B cell (primary cell): ENCODE measurements at regions not wholly inside any gene's neighbourhood (a gene's known extent, or its start where the extent isn't known, plus 50 kb on each side); places are given as distances from the start of the nearest gene placed in this dataset.

Source experiments
- ATAC-seq: fragments of 200-7000 bp; cut with Tn5 transposase; one replicate; pipeline ENCODE4 v1.10.0; 2021; ENCODE audit warnings: low read depth, mild to moderate bottlenecking, moderate number of reproducible peaks, moderate library complexity
- CTCF ChIA-PET: fragments of 350-600 bp; sonication (Branson Sonifier 250); formaldehyde crosslinking; loops from one replicate; lab custom pipeline; 2021; ENCODE audit warnings: antibody characterized with exemption, inconsistent platforms; lab: Charles Lee
- POLR2A ChIA-PET: fragments of 350-600 bp; sonication (Branson Sonifier 250); formaldehyde crosslinking; loops from one replicate; lab custom pipeline; 2021; ENCODE audit warnings: antibody characterized with exemption; lab: Charles Lee
- DNase-seq: peaks from one replicate; pipeline ENCODE4 v3.0.0; 2013
- H2AFZ ChIP-seq: 2 replicates; pipeline ENCODE4 v1.6.1; 2012; ENCODE audit warnings: mild to moderate bottlenecking, low read depth, low read length; ENCODE audit not compliant: insufficient read depth, poor library complexity, severe bottlenecking
- H3K27ac ChIP-seq, 2 donors: 1 replicate in 1 of 2; 2 replicates in 1 of 2; pipeline ENCODE4 v1.5.1; 2012 to 2013; ENCODE audit warnings: low read length in 2 of 2, mild to moderate bottlenecking in 2 of 2, moderate library complexity in 1 of 2
- H3K27me3 ChIP-seq, 4 experiments: fragments of 200-600 bp in 1 of 4; sonication (generic) in 1 of 4; replicated peaks in 1 of 4; 1 replicate in 2 of 4; 2 replicates in 2 of 4; pipeline versions ENCODE4 v1.6.1 to v1.7.0; 2013 to 2016; ENCODE audit warnings: low read length in 3 of 4, mild to moderate bottlenecking in 2 of 4, mixed read lengths in 1 of 4, moderate library complexity in 1 of 4; ENCODE audit not compliant: insufficient read depth in 4 of 4, control insufficient read depth in 3 of 4; ENCODE audit errors: control extremely low read depth in 1 of 4
- H3K36me3 ChIP-seq, 2 experiments: replicated peaks in 1 of 2; 1 replicate in 1 of 2; 2 replicates in 1 of 2; pipeline versions ENCODE4 v1.6.1 to v1.7.1; 2013; ENCODE audit warnings: low read length in 1 of 2; ENCODE audit not compliant: insufficient read depth in 2 of 2, control insufficient read depth in 1 of 2; ENCODE audit errors: control extremely low read depth in 1 of 2, extremely low read depth in 1 of 2
- H3K4me1 ChIP-seq, 2 donors: fragments of 200-600 bp in 1 of 2; sonication (generic) in 1 of 2; 1 replicate in 1 of 2; 2 replicates in 1 of 2; pipeline versions ENCODE4 v1.5.1 to v1.6.1; 2013 to 2017; ENCODE audit warnings: low read length in 2 of 2; ENCODE audit not compliant: control insufficient read depth in 2 of 2, insufficient read depth in 2 of 2
- H3K4me2 ChIP-seq: replicated peaks from 2 replicates; pipeline ENCODE3; 2012; ENCODE audit warnings: mild to moderate bottlenecking, low read depth, low read length; ENCODE audit not compliant: poor library complexity, severe bottlenecking
- H3K4me3 ChIP-seq, 5 experiments: fragments of 200-600 bp in 1 of 5; sonication (generic) in 1 of 5; 1 replicate in 3 of 5; 2 replicates in 2 of 5; pipeline versions ENCODE4 v1.5.1 to v1.7.0; 2011 to 2016; ENCODE audit warnings: low read length in 4 of 5, mild to moderate bottlenecking in 4 of 5, low read depth in 2 of 5, control low read depth in 1 of 5, moderate library complexity in 1 of 5; ENCODE audit not compliant: insufficient read depth in 1 of 5; ENCODE audit errors: control extremely low read depth in 1 of 5, extremely low read depth in 1 of 5
- H3K79me2 ChIP-seq: fragments of 200-600 bp; sonication (generic); one replicate; pipeline ENCODE4 v1.6.0; 2016; ENCODE audit warnings: low read length; ENCODE audit not compliant: control insufficient read depth, insufficient read depth
- H3K9ac ChIP-seq: fragments of 200-600 bp; sonication (generic); 2 replicates; pipeline ENCODE4 v1.6.1; 2017; ENCODE audit warnings: mild to moderate bottlenecking, low read length, moderate library complexity
- H3K9me3 ChIP-seq, 3 donors: one replicate each; pipeline versions ENCODE4 v1.6.1 to v1.7.1; 2013; ENCODE audit warnings: low read length in 2 of 3; ENCODE audit not compliant: control insufficient read depth in 2 of 3, insufficient read depth in 1 of 3; ENCODE audit errors: control extremely low read depth in 1 of 3
- H4K20me1 ChIP-seq: 2 replicates; pipeline ENCODE4 v1.6.0; 2012; ENCODE audit warnings: mild to moderate bottlenecking, low read length; ENCODE audit not compliant: insufficient read depth, control insufficient read depth, poor library complexity, severe bottlenecking
- H3K27ac Mint-ChIP-seq: one replicate; pipeline ENCODE4 v1.8.0; 2021; ENCODE audit warnings: mixed read lengths
- H3K27me3 Mint-ChIP-seq: one replicate; pipeline ENCODE4 v1.8.0; 2021; ENCODE audit warnings: mixed read lengths
- H3K4me1 Mint-ChIP-seq: one replicate; pipeline ENCODE4 v1.8.0; 2021; ENCODE audit warnings: mixed read lengths
- H3K4me3 Mint-ChIP-seq: one replicate; pipeline ENCODE4 v1.8.0; 2021; ENCODE audit warnings: mixed read lengths
- H3K9me3 Mint-ChIP-seq: one replicate; pipeline ENCODE4 v1.8.0; 2022; ENCODE audit warnings: mixed read lengths; ENCODE audit not compliant: insufficient read depth
- EZH2 ChIP-seq: IDR thresholded peaks from 2 replicates; pipeline ENCODE4 v1.6.1; 2012; ENCODE audit warnings: borderline replicate concordance, low read depth, mild to moderate bottlenecking, moderate library complexity, low read length; ENCODE audit not compliant: insufficient read depth, poor library complexity, severe bottlenecking
- WGBS: methylation state at CpG from one replicate; pipeline ENCODE4 v1.1.5; 2013; ENCODE audit warnings: missing lambda C conversion rate; ENCODE audit not compliant: insufficient coverage; 5-methylcytosine and 5-hydroxymethylcytosine counted together
- intact Hi-C: fragments of 100-400 bp; cut with micrococcal nuclease; formaldehyde crosslinking; loops from one replicate; pipeline ENCODE4 v1.10.0; 2022
- TF ChIP-seq, protein P1 (sequence below): fragments of 200-600 bp; IDR thresholded peaks from one replicate; pipeline ENCODE4 v1.8.0; 2022; ENCODE audit warnings: antibody characterized with exemption, mild to moderate bottlenecking

DNA sequence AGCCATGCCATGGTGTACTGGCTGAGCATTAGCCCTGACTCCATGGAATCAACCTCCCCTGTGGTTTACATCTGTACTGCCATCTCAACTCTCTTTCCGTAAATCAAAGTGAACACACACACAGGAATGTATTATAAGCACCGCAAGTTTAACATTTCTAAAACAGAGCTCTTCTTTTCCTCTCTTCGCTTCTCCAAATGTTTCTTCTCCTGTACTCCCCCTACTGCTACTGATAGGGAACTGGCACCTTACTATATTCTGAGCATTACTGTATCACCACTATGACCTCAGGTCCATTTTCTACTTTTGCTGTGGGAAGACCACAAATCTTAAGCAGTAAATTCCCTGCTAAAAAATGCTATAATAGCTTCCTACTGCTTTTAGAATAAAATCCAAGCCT is 101.2 kb downstream of the NUS1 start:
- POLR2A ChIA-PET = no interaction called here

DNA sequence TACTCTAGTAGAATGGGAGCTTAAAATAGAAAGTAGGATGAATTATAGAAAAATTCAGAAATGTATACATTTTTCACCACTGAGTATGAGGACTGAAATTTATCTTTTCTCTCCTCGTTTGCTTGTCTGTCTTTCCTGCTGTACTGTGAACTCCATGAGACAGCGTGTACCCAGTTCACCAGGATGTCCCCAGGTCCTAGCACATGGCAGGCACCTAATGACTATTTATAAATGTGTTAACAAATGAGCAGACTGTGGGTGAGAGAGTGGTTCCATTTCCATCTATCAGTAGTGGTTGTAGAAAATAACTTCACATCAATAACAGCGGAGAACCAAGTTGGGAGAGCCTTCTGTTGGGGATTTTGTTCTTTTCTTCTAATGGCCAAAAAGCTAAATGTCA is 106.3 kb downstream of the NUS1 start:
- no CpG with 5 or more reads among the region's 3 CpGs for WGBS
- Mint-ChIP-seq H3K27me3 (peaks cover 4% of the 10 kb centered on the region), H3K4me1 (no peaks in the 10 kb centered on the region), H3K9me3 (no peaks in the 10 kb centered on the region), H3K4me3 (no peak overlapping the region), H3K27ac (no peak overlapping the region)
- POLR2A ChIA-PET = no interaction called here
- Histone ChIP-seq H3K4me2 (no peak overlapping the region), H4K20me1 (no peaks in the 10 kb centered on the region), H3K4me3 (no peak overlapping the region), H3K27me3 (no peaks in the 10 kb centered on the region), H3K9ac (no peak overlapping the region), H3K27ac (no peak overlapping the region), H3K4me1 (no peaks in the 10 kb centered on the region), H2AFZ (no peak overlapping the region), H3K9me3 (no peaks in the 10 kb centered on the region), H3K36me3 (no peaks in the 10 kb centered on the region), H3K79me2 (no peaks in the 10 kb centered on the region)
- no peak for ATAC-seq
- no peak for DNase-seq
- intact Hi-C loops = no loop called here
- TF ChIP-seq EZH2 = no peak
- TF ChIP-seq, protein P1, sequence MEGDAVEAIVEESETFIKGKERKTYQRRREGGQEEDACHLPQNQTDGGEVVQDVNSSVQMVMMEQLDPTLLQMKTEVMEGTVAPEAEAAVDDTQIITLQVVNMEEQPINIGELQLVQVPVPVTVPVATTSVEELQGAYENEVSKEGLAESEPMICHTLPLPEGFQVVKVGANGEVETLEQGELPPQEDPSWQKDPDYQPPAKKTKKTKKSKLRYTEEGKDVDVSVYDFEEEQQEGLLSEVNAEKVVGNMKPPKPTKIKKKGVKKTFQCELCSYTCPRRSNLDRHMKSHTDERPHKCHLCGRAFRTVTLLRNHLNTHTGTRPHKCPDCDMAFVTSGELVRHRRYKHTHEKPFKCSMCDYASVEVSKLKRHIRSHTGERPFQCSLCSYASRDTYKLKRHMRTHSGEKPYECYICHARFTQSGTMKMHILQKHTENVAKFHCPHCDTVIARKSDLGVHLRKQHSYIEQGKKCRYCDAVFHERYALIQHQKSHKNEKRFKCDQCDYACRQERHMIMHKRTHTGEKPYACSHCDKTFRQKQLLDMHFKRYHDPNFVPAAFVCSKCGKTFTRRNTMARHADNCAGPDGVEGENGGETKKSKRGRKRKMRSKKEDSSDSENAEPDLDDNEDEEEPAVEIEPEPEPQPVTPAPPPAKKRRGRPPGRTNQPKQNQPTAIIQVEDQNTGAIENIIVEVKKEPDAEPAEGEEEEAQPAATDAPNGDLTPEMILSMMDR = no peak
- CTCF ChIA-PET = no interaction called here

More for the DNA sequence above, 101.2 kb downstream of the NUS1 start:
- CTCF ChIA-PET = no interaction called here
- TF ChIP-seq, protein P1 = no peak
- TF ChIP-seq EZH2 = no peak
- no peak for DNase-seq
- Mint-ChIP-seq H3K4me3 (no peak overlapping the region), H3K9me3 (no peaks in the 10 kb centered on the region), H3K27me3 (peaks cover 4% of the 10 kb centered on the region), H3K27ac (no peak overlapping the region), H3K4me1 (no peaks in the 10 kb centered on the region)
- Histone ChIP-seq H4K20me1 (no peaks in the 10 kb centered on the region), H3K79me2 (no peaks in the 10 kb centered on the region), H3K4me2 (no peak overlapping the region), H3K4me3 (no peak overlapping the region), H3K9ac (no peak overlapping the region), H3K27ac (no peak overlapping the region), H3K9me3 (no peaks in the 10 kb centered on the region), H3K27me3 (no peaks in the 10 kb centered on the region), H3K4me1 (no peaks in the 10 kb centered on the region), H3K36me3 (no peaks in the 10 kb centered on the region), H2AFZ (no peak overlapping the region)
- ATAC-seq = no peak
- intact Hi-C loops = no loop called here
- 83% methylated on average over 3 of the region's 3 CpGs for WGBS
